Erythroblast (primary cell): ENCODE measurements at regions not wholly inside any gene's neighbourhood (a gene's known extent, or its start where the extent isn't known, plus 50 kb on each side); places are given as distances from the start of the nearest gene placed in this dataset.
A peak's percentile ranks its signal among the peaks of the same experiment; 100 is the strongest.

Experiments used
- DNase-seq, 2 experiments: peaks; one replicate each; lab custom pipeline; 2025; lab: John Stamatoyannopoulos, UW
- GATA1 ChIP-seq: IDR thresholded peaks from 2 replicates; pipeline ENCODE4 v1.6.1; 2011; ENCODE audit warnings: low read depth, mild to moderate bottlenecking, control low read depth, low read length, moderate library complexity
- POLR2A ChIP-seq: IDR thresholded peaks from 2 replicates; pipeline ENCODE4 v1.6.1; 2011; ENCODE audit warnings: mild to moderate bottlenecking, low read length

GRCh38 chr3:5725801-5726200 is 538.3 kb downstream of the EDEM1 start:
- DNase-seq: no peak
- TF ChIP-seq POLR2A: no peak
- TF ChIP-seq GATA1: no peak

- TF ChIP-seq POLR2A (no peak), GATA1 (no peak)
- DNase-seq: no peak
Measured at GRCh38 chr3:5726621-5727020, 539.1 kb downstream of the EDEM1 start.

- TF ChIP-seq GATA1 (no peak), POLR2A (no peak)
- DNase-seq: no peak
Measured at GRCh38 chr3:5727743-5728484, 540.4 kb downstream of the EDEM1 start.

GRCh38 chr3:5729852-5730251 is 542.3 kb downstream of the EDEM1 start:
- peak in 1 of 2 experiments; percentile 15 for DNase-seq
- no peak for TF ChIP-seq GATA1

- no peak for TF ChIP-seq POLR2A
- TF ChIP-seq GATA1: no peak
- peak; percentile 42 to 67 for DNase-seq
Measured at GRCh38 chr3:5731100-5731499, 543.6 kb downstream of the EDEM1 start.

GRCh38 chr3:5732081-5732480 is 544.6 kb downstream of the EDEM1 start:
- TF ChIP-seq GATA1: no peak
- TF ChIP-seq POLR2A: no peak
- no peak for DNase-seq

GRCh38 chr3:5733995-5734394 is 546.5 kb downstream of the EDEM1 start:
- no peak for DNase-seq
- TF ChIP-seq POLR2A (no peak), GATA1 (no peak)

- no peak for DNase-seq
- TF ChIP-seq POLR2A (no peak), GATA1 (no peak)
Measured at GRCh38 chr3:5735896-5736295, 548.4 kb downstream of the EDEM1 start.

- no peak for DNase-seq
- no peak for TF ChIP-seq GATA1
- TF ChIP-seq POLR2A: no peak
Measured at GRCh38 chr3:5739299-5739935, 551.9 kb downstream of the EDEM1 start.

GRCh38 chr3:5739949-5740348 is 552.4 kb downstream of the EDEM1 start:
- DNase-seq: no peak

GRCh38 chr3:5741017-5741416 is 553.5 kb downstream of the EDEM1 start:
- DNase-seq: no peak
- TF ChIP-seq GATA1 (no peak), POLR2A (no peak)

More at GRCh38 chr3:5739949-5740348, 552.4 kb downstream of the EDEM1 start:
- TF ChIP-seq GATA1 (no peak), POLR2A (no peak)

- DNase-seq: no peak
- TF ChIP-seq GATA1: no peak
- TF ChIP-seq POLR2A: no peak
Measured at GRCh38 chr3:5750091-5750490, 562.6 kb downstream of the EDEM1 start.

- TF ChIP-seq POLR2A (no peak), GATA1 (no peak)
- no peak for DNase-seq
Measured at GRCh38 chr3:5750874-5751640, 563.5 kb downstream of the EDEM1 start.

GRCh38 chr3:5754602-5755001 is 567.1 kb downstream of the EDEM1 start:
- TF ChIP-seq POLR2A (no peak), GATA1 (no peak)
- DNase-seq: peak; percentile 28 to 75
